SK-N-MC (cell line): ENCODE measurements at regions not wholly inside any gene's neighbourhood (a gene's known extent, or its start where the extent isn't known, plus 50 kb on each side); places are given as distances from the start of the nearest gene placed in this dataset.

Source experiments
- EZH2 ChIP-seq: fragments of 200-600 bp; sonication (generic); IDR thresholded peaks from one replicate; pipeline ENCODE4 v1.6.1; 2017; ENCODE audit warnings: antibody characterized with exemption
- FOXP2 ChIP-seq: optimal IDR thresholded peaks from 2 replicates; pipeline ENCODE3; 2011; ENCODE audit warnings: mild to moderate bottlenecking, moderate library complexity; ENCODE audit not compliant: insufficient read depth; ENCODE audit errors: extremely low read length, control extremely low read depth
- POLR2AphosphoS5 ChIP-seq: IDR thresholded peaks from 2 replicates; pipeline ENCODE4 v1.6.1; 2012; ENCODE audit warnings: mild to moderate bottlenecking, low read depth, low read length, borderline replicate concordance

DNA sequence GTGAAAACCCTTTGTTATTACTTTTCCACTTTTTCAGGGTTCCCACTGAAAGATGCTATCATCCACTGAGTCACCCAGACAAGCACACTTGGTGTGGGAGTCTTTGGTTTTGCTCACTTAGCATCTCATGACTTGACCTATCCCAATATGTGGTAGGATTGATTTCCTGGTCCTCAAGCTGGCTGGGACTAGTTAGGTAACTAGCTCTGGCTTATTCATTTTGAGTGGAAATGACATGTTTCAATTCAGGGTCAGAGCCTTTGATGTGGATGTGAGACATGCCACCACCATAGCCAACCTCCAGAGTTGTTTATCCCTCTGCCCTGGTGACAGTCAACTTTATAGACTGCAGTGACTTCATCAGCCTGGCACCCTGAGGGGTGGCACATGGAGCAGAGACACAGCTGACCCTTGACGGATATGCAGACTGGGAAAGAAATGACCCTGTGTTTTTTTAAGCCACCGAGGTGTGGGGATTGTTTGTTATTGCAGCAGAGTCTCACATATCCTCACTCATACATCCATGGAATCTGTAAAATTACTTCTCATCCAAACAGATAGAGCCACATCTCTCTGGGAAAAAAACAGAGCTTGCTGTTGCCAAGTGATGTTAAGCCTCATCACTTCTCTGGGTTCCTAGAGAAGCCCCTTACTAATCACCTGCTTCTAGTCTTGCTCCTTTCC is 699.9 kb downstream of the MATN1 start:
- TF ChIP-seq EZH2 (no peak), POLR2AphosphoS5 (no peak), FOXP2 (no peak)
